Adipocyte (in vitro differentiated cells): ENCODE measurements at regions not wholly inside any gene's neighbourhood (a gene's known extent, or its start where the extent isn't known, plus 50 kb on each side); places are given as distances from the start of the nearest gene placed in this dataset.
A peak's percentile ranks its signal among the peaks of the same experiment; 100 is the strongest.

ENCODE experiments used
- DNase-seq: peaks from one replicate; pipeline ENCODE4 v3.0.0-alpha.2; 2015; ENCODE audit warnings: low read depth
- H3K27me3 ChIP-seq: replicated peaks from 2 replicates; pipeline ENCODE4 v1.7.0; 2013; ENCODE audit warnings: mild to moderate bottlenecking, low read length, moderate library complexity; ENCODE audit not compliant: control insufficient read depth, insufficient read depth
- H3K36me3 ChIP-seq: 2 replicates; pipeline ENCODE4 v1.7.0; 2013; ENCODE audit warnings: low read length, mild to moderate bottlenecking, moderate library complexity; ENCODE audit not compliant: control insufficient read depth, insufficient read depth, severe bottlenecking
- H3K4me1 ChIP-seq: 2 replicates; pipeline ENCODE4 v1.7.0; 2013; ENCODE audit warnings: mild to moderate bottlenecking, low read length, moderate library complexity; ENCODE audit not compliant: control insufficient read depth, insufficient read depth
- H3K4me3 ChIP-seq: 2 replicates; pipeline ENCODE4 v1.7.0; 2013; ENCODE audit warnings: mild to moderate bottlenecking, low read length, moderate library complexity
- H3K9ac ChIP-seq: 2 replicates; pipeline ENCODE4 v1.7.0; 2013; ENCODE audit warnings: mild to moderate bottlenecking, low read length, moderate library complexity
- H3K9me3 ChIP-seq: 2 replicates; pipeline ENCODE4 v1.7.0; 2013; ENCODE audit warnings: mild to moderate bottlenecking, low read length, moderate library complexity; ENCODE audit not compliant: control insufficient read depth

DNA sequence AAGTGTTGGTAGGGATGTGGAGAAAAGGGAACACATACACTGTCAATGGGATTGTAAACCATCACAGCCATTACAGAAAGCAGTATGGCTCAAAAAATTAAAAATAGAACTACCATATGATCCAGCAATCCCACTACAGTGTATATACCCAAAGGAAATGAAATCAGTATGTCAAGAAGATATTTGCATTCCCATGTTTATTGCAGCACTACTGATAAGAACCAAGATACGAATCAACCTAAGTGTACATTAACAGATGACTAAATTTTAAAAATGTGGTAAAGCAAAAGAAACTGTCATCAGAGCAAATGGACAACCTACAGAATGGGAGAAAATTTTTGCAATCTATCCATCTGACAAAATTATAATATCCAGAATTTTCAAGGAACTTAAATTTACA lies 290.4 kb downstream of the IPMK start:
- DNase-seq: no peak
- Histone ChIP-seq H3K9me3 (peaks cover 8% of the 10 kb centered on the region), H3K36me3 (no peaks in the 10 kb centered on the region), H3K4me3 (no peak overlapping the region), H3K27me3 (no peaks in the 10 kb centered on the region), H3K4me1 (peaks cover 14% of the 10 kb centered on the region), H3K9ac (no peak overlapping the region)

GRCh38 chr10:57973451-57973850 lies 294.2 kb downstream of the IPMK start:
- Histone ChIP-seq H3K4me1 (no peaks in the 10 kb centered on the region), H3K27me3 (no peaks in the 10 kb centered on the region), H3K9me3 (peaks cover 8% of the 10 kb centered on the region), H3K4me3 (no peak overlapping the region), H3K36me3 (no peaks in the 10 kb centered on the region), H3K9ac (no peak overlapping the region)
- DNase-seq: no peak

DNA sequence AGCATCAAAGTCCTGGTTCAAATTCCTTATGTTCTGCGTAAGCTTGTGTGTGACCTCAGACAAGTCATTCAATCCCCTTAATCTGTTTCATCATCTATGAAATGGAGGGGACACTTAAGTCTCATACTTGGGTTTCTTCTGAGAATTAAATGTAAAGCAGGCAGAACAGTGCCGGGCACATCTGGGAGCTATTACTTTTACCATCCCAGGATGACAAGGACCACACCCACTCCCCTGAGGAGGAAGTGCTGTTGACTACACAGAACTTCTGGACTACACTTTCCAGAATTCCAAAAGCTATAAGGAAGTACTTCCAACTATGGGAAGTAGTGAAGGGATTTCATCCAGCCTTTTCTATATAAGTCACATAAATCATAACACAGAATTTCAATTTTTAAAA lies 294.9 kb downstream of the IPMK start:
- H3K27me3 ChIP-seq: no peaks in the 10 kb centered on the region

GRCh38 chr10:57968328-57969016 lies 299.2 kb downstream of the IPMK start:
- H3K9ac ChIP-seq: no peak overlapping the region
- H3K27me3 ChIP-seq: no peaks in the 10 kb centered on the region
- no peaks in the 10 kb centered on the region for H3K4me1 ChIP-seq
- no peak overlapping the region for H3K4me3 ChIP-seq
- DNase-seq: no peak
- no peaks in the 10 kb centered on the region for H3K9me3 ChIP-seq
- H3K36me3 ChIP-seq: no peaks in the 10 kb centered on the region

More for the DNA sequence above, 294.9 kb downstream of the IPMK start:
- Histone ChIP-seq H3K4me1 (no peaks in the 10 kb centered on the region), H3K4me3 (no peak overlapping the region), H3K9ac (no peak overlapping the region), H3K9me3 (peaks cover 8% of the 10 kb centered on the region), H3K36me3 (no peaks in the 10 kb centered on the region)
- peak; percentile 11 for DNase-seq

- DNase-seq: peak; percentile 5
- H3K4me3 ChIP-seq: no peak overlapping the region
- H3K27me3 ChIP-seq: no peaks in the 10 kb centered on the region
- H3K9ac ChIP-seq: no peak overlapping the region
- no peaks in the 10 kb centered on the region for H3K4me1 ChIP-seq
- H3K9me3 ChIP-seq: no peaks in the 10 kb centered on the region
- H3K36me3 ChIP-seq: no peaks in the 10 kb centered on the region
These were observed 303.3 kb downstream of the IPMK start for GRCh38 chr10:57964351-57964750.

- no peak overlapping the region for H3K9ac ChIP-seq
- H3K4me1 ChIP-seq: no peaks in the 10 kb centered on the region
- H3K36me3 ChIP-seq: no peaks in the 10 kb centered on the region
- no peaks in the 10 kb centered on the region for H3K27me3 ChIP-seq
- H3K4me3 ChIP-seq: no peak overlapping the region
- no peaks in the 10 kb centered on the region for H3K9me3 ChIP-seq
- no peak for DNase-seq
These were observed 304.1 kb downstream of the IPMK start for GRCh38 chr10:57963546-57963945.

DNA sequence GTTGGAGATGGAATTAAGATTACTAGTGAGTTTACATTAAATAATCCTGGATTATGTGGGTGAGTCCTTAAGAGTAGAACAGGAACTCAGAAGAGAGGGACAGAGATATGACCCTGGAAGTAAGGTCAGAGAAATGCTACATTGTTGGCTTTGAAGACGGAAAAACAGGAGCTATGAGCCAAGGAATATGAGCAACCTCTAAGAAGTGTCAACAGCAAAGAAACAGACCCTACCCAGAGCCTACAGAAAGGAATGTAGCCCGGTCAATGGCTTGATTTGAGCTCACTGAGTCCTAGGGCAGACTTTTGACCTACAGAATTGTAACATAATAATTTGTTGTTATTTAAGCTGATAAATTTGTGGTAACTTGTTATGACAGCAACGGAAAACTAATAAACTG lies 304.9 kb downstream of the IPMK start:
- H3K9ac ChIP-seq: no peak overlapping the region
- H3K9me3 ChIP-seq: no peaks in the 10 kb centered on the region
- no peak for DNase-seq
- H3K36me3 ChIP-seq: no peaks in the 10 kb centered on the region
- no peaks in the 10 kb centered on the region for H3K27me3 ChIP-seq
- no peaks in the 10 kb centered on the region for H3K4me1 ChIP-seq
- no peak overlapping the region for H3K4me3 ChIP-seq

DNA sequence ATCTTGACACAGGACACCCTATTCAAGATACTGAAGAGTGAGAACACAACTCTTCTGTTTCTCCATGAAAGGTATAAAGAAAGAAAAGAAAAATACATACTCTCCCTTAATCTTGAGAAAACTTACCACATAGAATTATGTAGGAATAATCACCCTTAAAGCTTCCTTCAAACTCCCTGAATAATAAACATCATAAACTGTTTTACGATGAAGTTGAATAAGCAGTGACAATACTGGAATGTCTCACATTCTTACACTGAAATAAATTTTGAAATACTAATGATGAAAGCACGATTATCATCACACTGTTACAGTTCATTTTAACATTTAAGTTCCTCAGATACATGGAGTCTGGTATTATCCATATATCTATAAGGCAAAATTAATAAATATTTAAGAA lies 306.2 kb downstream of the IPMK start:
- DNase-seq: no peak
- H3K4me1 ChIP-seq: no peaks in the 10 kb centered on the region
- H3K27me3 ChIP-seq: no peaks in the 10 kb centered on the region

DNA sequence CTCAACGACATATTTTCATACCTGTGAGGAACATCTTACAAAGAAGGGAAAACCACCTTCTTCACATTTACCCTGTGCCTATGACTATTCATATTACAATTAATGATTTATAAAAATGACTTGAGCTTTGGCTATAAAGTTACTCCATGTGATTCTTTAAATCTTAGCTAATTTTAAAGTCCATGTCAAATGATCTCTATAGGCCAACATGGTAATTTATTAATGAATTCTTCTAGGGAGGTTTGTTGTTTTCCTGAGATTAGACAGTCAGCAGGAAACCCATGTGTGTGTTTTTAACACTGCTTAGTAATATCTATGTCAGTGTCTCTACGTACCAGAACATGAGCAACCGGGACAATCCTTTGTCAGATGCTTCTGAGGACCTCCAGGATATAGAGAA lies 307.3 kb downstream of the IPMK start:
- H3K27me3 ChIP-seq: no peaks in the 10 kb centered on the region
- H3K9ac ChIP-seq: no peak overlapping the region
- no peaks in the 10 kb centered on the region for H3K36me3 ChIP-seq
- H3K4me3 ChIP-seq: no peak overlapping the region
- no peaks in the 10 kb centered on the region for H3K9me3 ChIP-seq
- no peak for DNase-seq
- H3K4me1 ChIP-seq: no peaks in the 10 kb centered on the region

More for the DNA sequence above, 306.2 kb downstream of the IPMK start:
- no peaks in the 10 kb centered on the region for H3K36me3 ChIP-seq
- no peak overlapping the region for H3K4me3 ChIP-seq
- no peak overlapping the region for H3K9ac ChIP-seq
- H3K9me3 ChIP-seq: no peaks in the 10 kb centered on the region

GRCh38 chr10:57959318-57960006 lies 308.2 kb downstream of the IPMK start:
- no peak overlapping the region for H3K9ac ChIP-seq
- H3K36me3 ChIP-seq: no peaks in the 10 kb centered on the region
- H3K9me3 ChIP-seq: no peaks in the 10 kb centered on the region
- H3K4me1 ChIP-seq: no peaks in the 10 kb centered on the region
- no peak overlapping the region for H3K4me3 ChIP-seq
- H3K27me3 ChIP-seq: no peaks in the 10 kb centered on the region
- no peak for DNase-seq

- Histone ChIP-seq H3K9me3 (no peaks in the 10 kb centered on the region), H3K9ac (no peak overlapping the region), H3K36me3 (no peaks in the 10 kb centered on the region), H3K4me1 (no peaks in the 10 kb centered on the region), H3K27me3 (no peaks in the 10 kb centered on the region), H3K4me3 (no peak overlapping the region)
- DNase-seq: peak; percentile 48
These were observed 312.6 kb downstream of the IPMK start for GRCh38 chr10:57955076-57955475.
